ACC112 (cell line): ENCODE measurements at regions not wholly inside any gene's neighbourhood (a gene's known extent, or its start where the extent isn't known, plus 50 kb on each side); places are given as distances from the start of the nearest gene placed in this dataset.
"Not testable (repeated sequence)": the region's sequence is repeated elsewhere in the genome, so short reads cannot be mapped to it uniquely, and the experiment has no call there.

Source experiments
- H2AFZ ChIP-seq: fragments of 200-600 bp; sonication (generic); one replicate; pipeline ENCODE4 v1.6.0; 2017; ENCODE audit warnings: antibody characterized with exemption, low read length; ENCODE audit not compliant: unreplicated experiment
- H3K27ac ChIP-seq: fragments of 200-600 bp; sonication (generic); 2 replicates; pipeline ENCODE4 v1.5.1; 2014; ENCODE audit warnings: low read depth, mild to moderate bottlenecking, antibody characterized with exemption, low read length, moderate library complexity
- H3K27me3 ChIP-seq: fragments of 200-600 bp; sonication (generic); 2 replicates; pipeline ENCODE4 v1.6.1; 2014; ENCODE audit warnings: mild to moderate bottlenecking, antibody characterized with exemption, low read length, moderate library complexity, mixed read lengths; ENCODE audit not compliant: insufficient read depth
- H3K36me3 ChIP-seq: fragments of 200-600 bp; sonication (generic); 2 replicates; pipeline ENCODE4 v1.6.1; 2016; ENCODE audit warnings: mild to moderate bottlenecking, antibody characterized with exemption, low read length, moderate library complexity, mixed read lengths; ENCODE audit not compliant: insufficient read depth
- H3K4me1 ChIP-seq: fragments of 200-600 bp; sonication (generic); one replicate; pipeline ENCODE4 v1.6.1; 2016; ENCODE audit warnings: low read length, mixed read lengths; ENCODE audit not compliant: insufficient read depth, unreplicated experiment, control insufficient read depth
- H3K4me3 ChIP-seq: fragments of 200-600 bp; sonication (generic); 2 replicates; pipeline ENCODE4 v1.5.1; 2014; ENCODE audit warnings: mild to moderate bottlenecking, low read depth, low read length
- H3K79me2 ChIP-seq: fragments of 200-600 bp; sonication (generic); one replicate; pipeline ENCODE4 v1.6.0; 2016; ENCODE audit warnings: low read length; ENCODE audit not compliant: control insufficient read depth, unreplicated experiment, insufficient read depth

DNA sequence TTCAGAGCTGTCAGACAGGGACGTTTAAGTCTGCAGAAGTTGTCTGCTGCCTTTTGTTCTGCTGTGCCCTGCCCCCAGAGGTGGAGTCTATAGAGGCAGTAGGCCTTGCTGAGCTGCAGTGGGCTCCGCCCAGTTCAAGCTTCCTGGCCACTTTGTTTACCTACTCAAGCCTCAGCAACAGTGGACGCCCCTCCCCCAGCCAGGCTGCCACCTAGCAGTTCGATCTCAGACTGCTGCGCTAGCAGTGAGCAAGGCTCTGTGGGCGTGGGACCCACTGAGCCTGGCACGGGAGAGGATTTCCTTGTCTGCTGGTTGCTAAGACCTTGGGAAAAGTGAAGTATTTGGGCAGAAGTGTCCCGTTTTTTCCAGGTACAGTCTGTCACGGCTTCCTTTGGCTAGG lies 59.6 kb upstream of the SMARCAD1 start:
- H3K27ac ChIP-seq, H3K4me3 ChIP-seq, H3K36me3 ChIP-seq, H2AFZ ChIP-seq, H3K4me1 ChIP-seq, H3K79me2 ChIP-seq: not testable (repeated sequence)
- peaks cover 24% of the 10 kb centered on the region for H3K27me3 ChIP-seq

DNA sequence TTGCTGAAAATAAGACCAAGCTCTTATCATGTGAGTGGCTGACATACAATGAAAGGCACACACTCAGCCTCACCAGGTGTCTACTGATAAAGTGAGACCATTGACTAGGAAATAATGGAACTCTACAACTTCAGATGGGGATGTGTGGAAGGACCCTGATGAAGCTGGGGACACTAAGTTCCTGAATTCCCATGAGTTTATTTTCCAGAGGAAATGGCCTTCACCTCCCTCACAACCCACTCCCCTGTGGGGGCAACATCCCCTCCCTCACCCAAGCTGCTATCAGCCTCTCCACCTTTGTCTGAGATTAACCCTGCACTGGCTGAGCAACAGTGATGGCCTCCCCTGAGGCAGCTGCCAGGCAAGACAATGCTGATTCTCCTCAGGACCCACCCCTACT lies 55.2 kb upstream of the SMARCAD1 start:
- H3K27me3 ChIP-seq: peaks cover 34% of the 10 kb centered on the region; the same call in 1 of the 2 replicates
- no peaks in the 10 kb centered on the region for H3K36me3 ChIP-seq
- no peak overlapping the region for H3K27ac ChIP-seq
- H2AFZ ChIP-seq: no peak overlapping the region
- H3K4me1 ChIP-seq: no peaks in the 10 kb centered on the region
- no peaks in the 10 kb centered on the region for H3K79me2 ChIP-seq
- no peak overlapping the region for H3K4me3 ChIP-seq

DNA sequence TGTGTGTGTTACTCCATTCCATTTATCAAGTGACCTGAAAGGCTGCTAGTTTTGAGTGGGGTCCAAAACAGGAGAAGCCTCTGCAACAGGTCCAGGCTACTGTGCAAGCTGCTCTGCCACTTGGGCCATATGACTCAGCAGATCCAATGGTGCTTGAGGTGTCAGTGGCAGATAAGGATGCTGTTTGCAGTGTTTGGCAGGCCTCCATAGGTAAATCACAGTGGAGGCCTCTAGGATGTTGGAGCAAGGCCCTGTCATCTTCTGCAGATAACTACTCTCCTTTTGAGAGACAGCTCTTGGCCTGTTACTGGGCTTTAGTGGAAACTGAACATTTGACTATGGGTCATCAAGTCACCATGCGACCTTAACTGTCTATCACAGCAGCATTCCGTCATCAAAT lies 52.3 kb upstream of the SMARCAD1 start:
- H3K79me2 ChIP-seq, H3K36me3 ChIP-seq, H3K27ac ChIP-seq, H3K4me3 ChIP-seq, H3K4me1 ChIP-seq, H2AFZ ChIP-seq: not testable (repeated sequence)
- H3K27me3 ChIP-seq: peaks cover 22% of the 10 kb centered on the region; the same call in 1 of the 2 replicates

DNA sequence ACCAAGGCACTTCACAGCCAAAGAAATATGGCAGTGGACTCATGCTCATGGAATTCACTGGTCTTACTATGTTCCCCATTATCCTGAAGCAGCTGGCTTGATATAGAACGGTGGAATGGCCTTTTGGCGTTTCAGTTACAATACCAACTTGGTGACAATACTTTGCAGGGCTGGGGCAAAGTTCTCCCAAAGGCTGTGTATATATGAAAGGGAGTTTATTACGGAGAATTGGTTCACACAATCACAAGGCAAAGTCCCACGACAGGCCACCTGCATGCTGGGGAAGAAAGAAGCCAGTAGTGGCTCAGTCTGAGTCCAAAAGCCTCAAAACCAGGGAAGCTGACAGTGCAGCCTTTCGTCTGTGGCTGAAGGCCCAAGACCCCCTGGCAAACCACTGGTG lies 50.8 kb upstream of the SMARCAD1 start:
- H3K36me3 ChIP-seq: no peaks in the 10 kb centered on the region
- H3K27ac ChIP-seq: no peak overlapping the region
- H3K4me1 ChIP-seq: no peaks in the 10 kb centered on the region
- H2AFZ ChIP-seq: no peak overlapping the region
- no peak overlapping the region for H3K4me3 ChIP-seq
- H3K79me2 ChIP-seq: no peaks in the 10 kb centered on the region
- H3K27me3 ChIP-seq: peaks cover 21% of the 10 kb centered on the region; the same call in 1 of the 2 replicates
